Activated CD8-positive, alpha-beta T cell treated with anti-CD3 and anti-CD28 coated beads for 36 hours (primary cell): ENCODE measurements at regions not wholly inside any gene's neighbourhood (a gene's known extent, or its start where the extent isn't known, plus 50 kb on each side); places are given as distances from the start of the nearest gene placed in this dataset.

ENCODE experiments used
- ATAC-seq: fragments of 200-7000 bp; cut with Tn5 transposase; one replicate; pipeline ENCODE4 v1.10.0; 2021; ENCODE audit warnings: mild to moderate bottlenecking, moderate library complexity
- CTCF ChIA-PET: fragments of 350-600 bp; sonication (Branson Sonifier 250); formaldehyde crosslinking; loops from one replicate; lab custom pipeline; 2021; ENCODE audit warnings: antibody characterized with exemption; lab: Charles Lee
- POLR2A ChIA-PET: fragments of 350-600 bp; sonication (Branson Sonifier 250); formaldehyde crosslinking; loops from one replicate; lab custom pipeline; 2021; ENCODE audit warnings: antibody characterized with exemption; lab: Charles Lee
- DNase-seq: peaks from one replicate; pipeline ENCODE4 v3.0.0-alpha.2; 2020
- H3K27ac Mint-ChIP-seq: one replicate; pipeline ENCODE4 v1.8.0; 2021; ENCODE audit warnings: mild to moderate bottlenecking, mixed read lengths
- H3K27me3 Mint-ChIP-seq: one replicate; pipeline ENCODE4 v1.8.0; 2021; ENCODE audit warnings: mixed read lengths
- H3K36me3 Mint-ChIP-seq: one replicate; pipeline ENCODE4 v1.8.0; 2021; ENCODE audit warnings: low read depth, mixed read lengths
- H3K4me1 Mint-ChIP-seq: one replicate; pipeline ENCODE4 v1.8.0; 2021; ENCODE audit warnings: low read depth, mixed read lengths
- H3K4me3 Mint-ChIP-seq: one replicate; pipeline ENCODE4 v1.8.0; 2021; ENCODE audit warnings: mild to moderate bottlenecking, moderate library complexity, mixed read lengths
- H3K9me3 Mint-ChIP-seq: one replicate; pipeline ENCODE4 v1.8.0; 2021; ENCODE audit warnings: mixed read lengths
- intact Hi-C: fragments of 100-400 bp; cut with micrococcal nuclease; formaldehyde crosslinking; loops from one replicate; pipeline ENCODE4 v1.10.0; 2022
- TF ChIP-seq, protein P1 (sequence below): fragments of 200-600 bp; IDR thresholded peaks from one replicate; pipeline ENCODE4 v1.8.0; 2022; ENCODE audit warnings: antibody characterized with exemption, mild to moderate bottlenecking

DNA sequence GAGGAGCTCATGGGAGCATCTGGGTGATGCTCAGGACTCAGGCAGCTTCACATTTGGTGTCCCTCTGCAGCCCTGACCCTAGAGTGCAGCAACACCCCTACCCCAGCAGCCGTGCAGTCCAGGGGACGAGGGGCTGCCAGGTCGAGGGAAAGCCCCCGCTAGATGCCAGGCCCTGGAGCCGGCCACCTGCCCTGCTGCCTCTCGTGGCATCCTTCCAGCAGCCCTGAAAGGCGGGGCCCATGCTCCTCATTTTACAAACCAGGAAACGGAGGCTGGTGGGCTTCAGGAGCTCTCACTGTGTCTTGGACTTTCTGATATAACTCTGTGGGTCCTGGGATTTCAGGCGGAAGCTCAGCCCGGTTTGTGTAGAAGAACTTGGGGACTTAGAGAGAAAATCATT lies 120.5 kb upstream of the WNT4 start:
- Mint-ChIP-seq H3K4me1 (no peaks in the 10 kb centered on the region), H3K27ac (no peak overlapping the region), H3K36me3 (no peaks in the 10 kb centered on the region), H3K4me3 (no peak overlapping the region), H3K27me3 (peaks cover 3% of the 10 kb centered on the region), H3K9me3 (no peaks in the 10 kb centered on the region)
- DNase-seq (no peak), ATAC-seq (no peak)
- intact Hi-C loops: no loop called here
- ChIA-PET CTCF (no interaction called here), POLR2A (no interaction called here)
- TF ChIP-seq, protein P1, sequence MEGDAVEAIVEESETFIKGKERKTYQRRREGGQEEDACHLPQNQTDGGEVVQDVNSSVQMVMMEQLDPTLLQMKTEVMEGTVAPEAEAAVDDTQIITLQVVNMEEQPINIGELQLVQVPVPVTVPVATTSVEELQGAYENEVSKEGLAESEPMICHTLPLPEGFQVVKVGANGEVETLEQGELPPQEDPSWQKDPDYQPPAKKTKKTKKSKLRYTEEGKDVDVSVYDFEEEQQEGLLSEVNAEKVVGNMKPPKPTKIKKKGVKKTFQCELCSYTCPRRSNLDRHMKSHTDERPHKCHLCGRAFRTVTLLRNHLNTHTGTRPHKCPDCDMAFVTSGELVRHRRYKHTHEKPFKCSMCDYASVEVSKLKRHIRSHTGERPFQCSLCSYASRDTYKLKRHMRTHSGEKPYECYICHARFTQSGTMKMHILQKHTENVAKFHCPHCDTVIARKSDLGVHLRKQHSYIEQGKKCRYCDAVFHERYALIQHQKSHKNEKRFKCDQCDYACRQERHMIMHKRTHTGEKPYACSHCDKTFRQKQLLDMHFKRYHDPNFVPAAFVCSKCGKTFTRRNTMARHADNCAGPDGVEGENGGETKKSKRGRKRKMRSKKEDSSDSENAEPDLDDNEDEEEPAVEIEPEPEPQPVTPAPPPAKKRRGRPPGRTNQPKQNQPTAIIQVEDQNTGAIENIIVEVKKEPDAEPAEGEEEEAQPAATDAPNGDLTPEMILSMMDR: no peak

DNA sequence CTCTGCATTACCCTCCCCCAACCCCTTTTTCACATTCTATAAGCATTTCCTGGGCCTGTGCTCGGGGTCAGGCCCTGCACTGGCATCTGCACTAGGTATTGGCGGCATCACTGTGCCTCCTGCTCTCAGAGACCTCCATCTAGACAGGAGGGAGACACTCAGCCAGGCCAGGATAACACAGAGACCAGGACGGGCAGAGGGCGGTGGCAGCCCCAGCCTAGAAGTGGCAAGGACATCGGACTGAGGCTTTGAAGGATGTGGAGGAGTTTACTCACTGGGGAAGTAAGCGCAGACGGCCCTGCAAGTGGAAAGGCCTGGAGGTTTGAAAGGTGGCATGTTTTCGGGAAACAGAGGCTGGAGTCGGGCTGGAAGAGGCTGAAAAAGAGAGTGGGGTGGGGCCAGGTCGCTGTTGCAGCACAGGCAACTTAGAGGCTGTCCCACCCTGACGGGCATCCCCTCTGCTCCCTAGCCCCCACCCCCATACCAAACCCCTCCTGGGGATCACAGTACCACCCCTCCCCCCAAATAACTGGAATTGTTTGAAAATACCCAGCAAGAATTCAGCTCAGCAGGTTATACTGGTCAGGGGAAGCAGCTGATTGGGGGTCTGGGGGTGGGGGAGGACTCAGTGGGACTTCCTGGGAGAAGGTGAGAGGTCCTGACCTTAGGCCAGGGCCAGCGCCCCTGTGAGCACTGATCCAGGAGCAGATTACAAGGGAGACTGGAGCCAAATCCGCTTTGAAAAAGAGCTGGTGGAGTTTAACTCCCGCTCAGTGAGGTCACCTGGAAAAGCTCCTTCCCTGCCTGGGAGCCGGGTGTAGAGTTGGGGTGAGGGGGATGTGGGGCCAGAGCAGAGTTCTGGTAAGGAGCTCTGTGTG lies 121.8 kb upstream of the WNT4 start:
- DNase-seq (no peak), ATAC-seq (no peak)
- H3K4me1 Mint-ChIP-seq: no peaks in the 10 kb centered on the region
- peaks cover 1% of the 10 kb centered on the region for H3K27me3 Mint-ChIP-seq
- ChIA-PET POLR2A (no interaction called here), CTCF (no interaction called here)
- H3K36me3 Mint-ChIP-seq: no peaks in the 10 kb centered on the region
- H3K27ac Mint-ChIP-seq: no peak overlapping the region
- TF ChIP-seq, protein P1: no peak
- intact Hi-C loops: no loop called here
- H3K9me3 Mint-ChIP-seq: no peaks in the 10 kb centered on the region
- no peak overlapping the region for H3K4me3 Mint-ChIP-seq

DNA sequence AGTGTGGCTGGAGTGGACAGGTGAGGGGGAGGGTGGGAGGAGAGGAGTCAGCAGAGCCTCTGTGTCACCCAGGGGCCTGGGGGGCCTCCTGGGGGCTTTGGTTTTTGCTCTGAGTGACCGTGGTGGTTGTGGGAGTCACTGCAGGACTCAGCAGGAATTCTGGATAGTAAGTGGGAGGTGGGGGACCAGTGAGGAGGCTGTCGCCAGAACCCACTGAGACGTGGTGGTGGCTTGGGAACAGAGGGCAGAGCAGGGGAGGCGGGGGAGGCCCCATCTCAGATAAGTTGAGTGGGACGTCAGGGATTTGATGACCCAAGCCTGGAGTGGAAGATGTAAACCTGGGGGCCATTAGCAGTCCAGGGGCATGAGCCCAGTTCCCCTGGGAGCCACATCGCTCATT lies 123.2 kb upstream of the WNT4 start:
- Mint-ChIP-seq H3K27me3 (peaks cover 1% of the 10 kb centered on the region), H3K9me3 (no peaks in the 10 kb centered on the region), H3K36me3 (no peaks in the 10 kb centered on the region), H3K27ac (no peak overlapping the region), H3K4me1 (no peaks in the 10 kb centered on the region), H3K4me3 (no peak overlapping the region)
- CTCF ChIA-PET: no interaction called here
- intact Hi-C loops: no loop called here
- ATAC-seq: no peak
- TF ChIP-seq, protein P1: no peak
- POLR2A ChIA-PET: no interaction called here
- DNase-seq: no peak

DNA sequence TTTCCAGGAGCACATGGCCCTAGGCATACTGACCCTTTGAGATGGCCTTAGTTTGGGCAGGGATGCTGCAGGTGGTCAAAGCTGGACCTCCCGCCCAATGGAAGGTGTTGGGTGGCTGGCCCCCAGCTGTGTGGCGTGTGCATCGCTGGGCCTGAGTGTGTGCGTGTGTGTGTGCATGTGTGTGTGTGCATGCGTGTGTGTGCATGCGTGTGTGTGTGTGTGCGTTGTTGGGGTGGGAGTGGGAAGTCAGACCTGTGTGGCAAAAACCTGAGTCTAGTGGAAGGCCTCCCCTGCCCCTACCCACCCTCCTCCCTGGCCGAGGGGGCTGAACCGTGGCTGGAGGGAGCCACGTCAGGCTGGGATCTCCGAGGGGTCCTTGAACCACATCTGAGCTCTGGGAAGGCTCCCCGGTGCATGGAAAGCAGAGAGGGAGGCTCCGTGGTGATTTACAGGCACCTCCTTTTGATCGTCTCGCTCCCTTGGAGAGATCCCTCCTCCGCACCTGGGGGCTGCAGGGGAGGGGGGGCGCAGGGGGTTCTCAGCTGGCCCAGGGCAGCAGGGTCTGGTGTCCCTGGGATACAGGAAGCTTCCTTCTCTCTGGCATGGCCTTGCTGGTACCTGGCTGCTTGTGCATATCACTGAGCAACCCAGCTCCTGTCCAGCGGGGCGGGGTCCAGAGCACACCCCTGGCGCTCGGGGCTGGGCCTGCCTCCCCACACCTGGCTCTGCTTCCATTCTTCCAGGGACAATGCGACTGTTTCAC lies 124.7 kb upstream of the WNT4 start:
- H3K27ac Mint-ChIP-seq: no peak overlapping the region
- no peaks in the 10 kb centered on the region for H3K36me3 Mint-ChIP-seq
- TF ChIP-seq, protein P1: no peak
- H3K4me1 Mint-ChIP-seq: no peaks in the 10 kb centered on the region
- CTCF ChIA-PET: no interaction called here
- H3K9me3 Mint-ChIP-seq: no peaks in the 10 kb centered on the region
- no peak for ATAC-seq
- intact Hi-C loops: no loop called here
- POLR2A ChIA-PET: no interaction called here
- peaks cover 1% of the 10 kb centered on the region for H3K27me3 Mint-ChIP-seq
- no peak overlapping the region for H3K4me3 Mint-ChIP-seq
- DNase-seq: no peak

DNA sequence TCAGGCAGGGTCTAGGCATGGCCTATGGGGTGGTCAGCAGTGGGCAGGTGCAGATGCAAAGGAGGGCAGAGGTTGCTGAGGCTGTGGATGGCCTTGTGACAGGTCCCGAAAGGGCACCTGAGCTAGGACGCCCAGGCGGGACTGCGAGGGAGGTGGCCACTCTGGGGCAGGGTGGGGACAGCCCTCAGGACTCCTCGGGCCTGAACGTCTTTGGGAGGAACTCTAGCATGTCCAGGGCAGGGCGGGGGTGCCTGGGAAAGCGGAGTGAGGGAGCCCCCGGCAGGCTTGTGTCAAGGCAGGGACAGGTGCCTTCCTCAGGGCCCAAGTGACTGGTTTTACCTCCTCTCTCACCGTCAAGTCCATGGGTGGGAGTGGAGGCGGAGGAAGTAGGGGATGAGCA lies 125.4 kb upstream of the WNT4 start:
- TF ChIP-seq, protein P1: no peak
- no peak for DNase-seq
- no peak overlapping the region for H3K27ac Mint-ChIP-seq
- ATAC-seq: no peak
- ChIA-PET CTCF (no interaction called here), POLR2A (no interaction called here)
- no peaks in the 10 kb centered on the region for H3K4me1 Mint-ChIP-seq
- H3K36me3 Mint-ChIP-seq: no peaks in the 10 kb centered on the region
- peaks cover 1% of the 10 kb centered on the region for H3K27me3 Mint-ChIP-seq
- H3K9me3 Mint-ChIP-seq: no peaks in the 10 kb centered on the region
- intact Hi-C loops: no loop called here
- no peak overlapping the region for H3K4me3 Mint-ChIP-seq
